Uterus (tissue), 2 donors: ENCODE measurements at regions not wholly inside any gene's neighbourhood (a gene's known extent, or its start where the extent isn't known, plus 50 kb on each side); places are given as distances from the start of the nearest gene placed in this dataset.

Experiments used
- POLR2A ChIP-seq, 2 donors: fragments of 450-650 bp; IDR thresholded peaks; one replicate each; pipeline ENCODE4 v1.6.1; 2016; ENCODE audit warnings: antibody characterized with exemption in 2 of 2, mild to moderate bottlenecking in 1 of 2, moderate library complexity in 1 of 2
- TF ChIP-seq, protein P1 (sequence below), 4 experiments: fragments of 200-600 bp in 2 of 4; fragments of 450-650 bp in 2 of 4; sonication (generic) in 2 of 4; IDR thresholded peaks; one replicate each; pipeline ENCODE4 v1.5.1; 2016 to 2019; ENCODE audit warnings: antibody characterized with exemption in 4 of 4, mild to moderate bottlenecking in 2 of 4, moderate library complexity in 1 of 4

DNA sequence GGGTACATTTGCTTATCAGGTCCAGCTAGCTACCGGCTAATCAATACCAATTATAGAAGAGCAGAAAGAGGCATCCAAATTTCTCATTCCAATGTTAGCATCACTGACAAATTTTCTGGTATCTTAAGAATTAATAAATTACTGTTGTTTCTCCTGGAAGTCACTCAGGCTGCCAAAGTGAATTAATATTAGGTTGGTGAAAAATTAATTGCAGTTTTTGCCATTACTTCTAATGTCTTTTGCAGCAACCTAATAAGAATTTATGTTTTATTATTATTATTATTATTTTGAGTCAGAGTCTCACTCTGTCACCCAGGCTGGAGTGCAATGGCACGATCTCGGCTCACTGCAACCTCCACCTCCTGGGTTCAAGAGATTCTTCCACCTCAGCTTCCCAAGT is 979.9 kb downstream of the TYW1 start:
- TF ChIP-seq, protein P1, sequence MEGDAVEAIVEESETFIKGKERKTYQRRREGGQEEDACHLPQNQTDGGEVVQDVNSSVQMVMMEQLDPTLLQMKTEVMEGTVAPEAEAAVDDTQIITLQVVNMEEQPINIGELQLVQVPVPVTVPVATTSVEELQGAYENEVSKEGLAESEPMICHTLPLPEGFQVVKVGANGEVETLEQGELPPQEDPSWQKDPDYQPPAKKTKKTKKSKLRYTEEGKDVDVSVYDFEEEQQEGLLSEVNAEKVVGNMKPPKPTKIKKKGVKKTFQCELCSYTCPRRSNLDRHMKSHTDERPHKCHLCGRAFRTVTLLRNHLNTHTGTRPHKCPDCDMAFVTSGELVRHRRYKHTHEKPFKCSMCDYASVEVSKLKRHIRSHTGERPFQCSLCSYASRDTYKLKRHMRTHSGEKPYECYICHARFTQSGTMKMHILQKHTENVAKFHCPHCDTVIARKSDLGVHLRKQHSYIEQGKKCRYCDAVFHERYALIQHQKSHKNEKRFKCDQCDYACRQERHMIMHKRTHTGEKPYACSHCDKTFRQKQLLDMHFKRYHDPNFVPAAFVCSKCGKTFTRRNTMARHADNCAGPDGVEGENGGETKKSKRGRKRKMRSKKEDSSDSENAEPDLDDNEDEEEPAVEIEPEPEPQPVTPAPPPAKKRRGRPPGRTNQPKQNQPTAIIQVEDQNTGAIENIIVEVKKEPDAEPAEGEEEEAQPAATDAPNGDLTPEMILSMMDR (IDR thresholded peaks at IDR 0.05) = no peak
- no peak for TF ChIP-seq POLR2A (IDR thresholded peaks at IDR 0.05)
